BJ (cell line): ENCODE measurements at regions not wholly inside any gene's neighbourhood (a gene's known extent, or its start where the extent isn't known, plus 50 kb on each side); places are given as distances from the start of the nearest gene placed in this dataset.

Source experiments
- CTCF ChIA-PET: fragments of 350-600 bp; formaldehyde crosslinking; extraction: SDS; loops from one replicate; lab custom pipeline; 2021; ENCODE audit warnings: antibody characterized with exemption, inconsistent platforms; lab: Yijun Ruan, JAX
- POLR2A ChIA-PET: fragments of 300-600 bp; sonication (Branson Sonifier 250); formaldehyde crosslinking; extraction: SDS; loops from one replicate; lab custom pipeline; 2021; ENCODE audit warnings: antibody characterized with exemption; lab: Charles Lee
- DNase-seq: peaks from one replicate; pipeline ENCODE4 v3.0.0-alpha.2; 2011; ENCODE audit warnings: low read depth
- H3K27me3 ChIP-seq: 2 replicates; pipeline ENCODE4 v1.6.0; 2011; ENCODE audit warnings: low read length; ENCODE audit not compliant: control insufficient read depth, insufficient read depth
- H3K36me3 ChIP-seq: 2 replicates; pipeline ENCODE4 v1.5.1; 2011; ENCODE audit warnings: low read length; ENCODE audit not compliant: control insufficient read depth, insufficient read depth
- H3K4me3 ChIP-seq: 2 replicates; pipeline ENCODE4 v1.5.1; 2011; ENCODE audit warnings: low read depth, mild to moderate bottlenecking, control low read depth, low read length
- TF ChIP-seq, protein P1 (sequence below): IDR thresholded peaks from 2 replicates; pipeline ENCODE4 v1.5.1; 2011; ENCODE audit warnings: low read depth, mild to moderate bottlenecking, control low read depth, inconsistent platforms, low read length, moderate library complexity; ENCODE audit not compliant: insufficient read depth

DNA sequence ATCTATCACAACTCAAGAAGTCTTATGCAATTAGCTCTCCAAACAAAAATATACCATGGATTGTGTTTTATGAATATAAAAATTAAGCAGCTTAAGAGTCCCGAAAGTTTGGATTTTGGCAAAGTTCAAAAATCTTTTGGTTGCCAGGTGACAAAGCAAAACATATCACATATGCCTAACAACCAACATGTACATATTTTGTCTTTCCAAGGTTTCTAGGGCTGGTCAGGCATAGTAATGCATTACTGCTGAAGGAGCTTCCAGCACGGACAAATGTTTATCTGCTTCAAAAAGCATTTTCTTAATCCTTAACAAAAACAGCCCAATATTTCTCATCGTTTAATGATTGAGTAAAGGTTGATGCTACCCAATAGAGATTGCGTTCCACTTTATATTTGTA is 1327.1 kb upstream of the ZEB2 start:
- TF ChIP-seq, protein P1, sequence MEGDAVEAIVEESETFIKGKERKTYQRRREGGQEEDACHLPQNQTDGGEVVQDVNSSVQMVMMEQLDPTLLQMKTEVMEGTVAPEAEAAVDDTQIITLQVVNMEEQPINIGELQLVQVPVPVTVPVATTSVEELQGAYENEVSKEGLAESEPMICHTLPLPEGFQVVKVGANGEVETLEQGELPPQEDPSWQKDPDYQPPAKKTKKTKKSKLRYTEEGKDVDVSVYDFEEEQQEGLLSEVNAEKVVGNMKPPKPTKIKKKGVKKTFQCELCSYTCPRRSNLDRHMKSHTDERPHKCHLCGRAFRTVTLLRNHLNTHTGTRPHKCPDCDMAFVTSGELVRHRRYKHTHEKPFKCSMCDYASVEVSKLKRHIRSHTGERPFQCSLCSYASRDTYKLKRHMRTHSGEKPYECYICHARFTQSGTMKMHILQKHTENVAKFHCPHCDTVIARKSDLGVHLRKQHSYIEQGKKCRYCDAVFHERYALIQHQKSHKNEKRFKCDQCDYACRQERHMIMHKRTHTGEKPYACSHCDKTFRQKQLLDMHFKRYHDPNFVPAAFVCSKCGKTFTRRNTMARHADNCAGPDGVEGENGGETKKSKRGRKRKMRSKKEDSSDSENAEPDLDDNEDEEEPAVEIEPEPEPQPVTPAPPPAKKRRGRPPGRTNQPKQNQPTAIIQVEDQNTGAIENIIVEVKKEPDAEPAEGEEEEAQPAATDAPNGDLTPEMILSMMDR = no peak
- CTCF ChIA-PET = interaction anchor here (0.7 kb wide), 1 partner anchor 507 kb away, joined by 3 read pairs; no protein-coding TSS in a partner anchor
- no peak for DNase-seq
- no peaks in the 10 kb centered on the region for H3K27me3 ChIP-seq
- no peak overlapping the region for H3K4me3 ChIP-seq
- POLR2A ChIA-PET = no interaction called here
- no peaks in the 10 kb centered on the region for H3K36me3 ChIP-seq

DNA sequence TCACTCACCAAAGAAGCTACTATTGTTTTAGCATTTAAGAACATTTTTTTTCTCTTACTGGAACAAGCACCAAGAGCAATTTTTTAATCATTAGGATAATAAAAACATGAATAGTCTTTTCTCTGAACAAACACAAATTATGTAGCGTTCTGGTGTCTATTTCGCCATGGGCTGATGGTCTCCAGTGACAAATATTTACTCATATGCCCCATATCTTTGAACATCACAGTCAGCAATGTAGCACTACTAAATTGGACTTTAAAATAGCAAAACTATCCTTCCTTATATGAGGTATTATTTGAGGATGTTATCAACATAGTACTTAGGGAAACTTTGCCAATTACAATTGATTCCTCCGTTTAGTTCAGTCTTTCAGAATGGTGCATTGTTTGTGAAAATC is 1326.0 kb upstream of the ZEB2 start:
- Histone ChIP-seq H3K36me3 (no peaks in the 10 kb centered on the region), H3K27me3 (no peaks in the 10 kb centered on the region), H3K4me3 (no peak overlapping the region)
- ChIA-PET CTCF (no interaction called here), POLR2A (no interaction called here)
- TF ChIP-seq, protein P1 = no peak
- DNase-seq = no peak

GRCh38 chr2:145845207-145845894 is 1325.4 kb upstream of the ZEB2 start:
- no peak overlapping the region for H3K4me3 ChIP-seq
- CTCF ChIA-PET = no interaction called here
- TF ChIP-seq, protein P1 = no peak
- H3K27me3 ChIP-seq = no peaks in the 10 kb centered on the region
- POLR2A ChIA-PET = no interaction called here
- DNase-seq = no peak
- H3K36me3 ChIP-seq = no peaks in the 10 kb centered on the region

DNA sequence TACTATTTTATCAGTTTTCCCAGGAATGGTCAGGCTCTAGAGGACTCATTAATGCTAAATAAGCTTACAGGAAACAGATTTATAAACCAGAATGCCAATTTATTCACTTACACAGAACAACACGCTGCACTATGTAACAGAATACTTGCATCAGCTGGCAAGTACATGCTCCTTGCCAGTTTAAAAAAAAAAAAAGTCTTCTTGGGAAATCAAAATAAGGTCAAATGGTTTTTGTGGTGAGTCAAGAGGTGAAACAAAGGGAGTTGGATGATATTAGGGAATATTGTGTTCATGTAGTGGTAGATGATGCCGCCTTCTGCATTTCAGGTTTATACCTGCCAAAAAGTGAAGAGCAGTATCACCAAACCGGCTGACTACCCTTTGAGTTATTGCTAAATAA is 1322.1 kb upstream of the ZEB2 start:
- ChIA-PET CTCF (interaction anchor here (1.2 kb wide), 1 partner anchor 13 kb away, joined by 3 read pairs; no protein-coding TSS in a partner anchor), POLR2A (no interaction called here)
- no peak for DNase-seq
- Histone ChIP-seq H3K36me3 (no peaks in the 10 kb centered on the region), H3K27me3 (no peaks in the 10 kb centered on the region; the same call in 1 of the 2 replicates), H3K4me3 (no peak overlapping the region)
- TF ChIP-seq, protein P1 = no peak

GRCh38 chr2:145836986-145837385 is 1317.1 kb upstream of the ZEB2 start:
- TF ChIP-seq, protein P1 = no peak
- ChIA-PET CTCF (no interaction called here), POLR2A (no interaction called here)
- Histone ChIP-seq H3K4me3 (no peak overlapping the region), H3K27me3 (no peaks in the 10 kb centered on the region; the same call in 1 of the 2 replicates), H3K36me3 (no peaks in the 10 kb centered on the region)
- DNase-seq = no peak
